Osteocyte (in vitro differentiated cells): ENCODE measurements at regions not wholly inside any gene's neighbourhood (a gene's known extent, or its start where the extent isn't known, plus 50 kb on each side); places are given as distances from the start of the nearest gene placed in this dataset.

Experiments used
- DNase-seq: peaks from one replicate; pipeline ENCODE4 v3.0.0; 2021; ENCODE audit warnings: mixed read lengths; ENCODE audit not compliant: unreplicated experiment; ENCODE audit errors: extremely low spot score
- H3K27ac Mint-ChIP-seq: one replicate; pipeline ENCODE4 v1.8.0; 2021; ENCODE audit warnings: mild to moderate bottlenecking, mixed read lengths; ENCODE audit not compliant: unreplicated experiment
- H3K27me3 Mint-ChIP-seq: one replicate; pipeline ENCODE4 v1.8.0; 2021; ENCODE audit warnings: mixed read lengths; ENCODE audit not compliant: unreplicated experiment
- H3K36me3 Mint-ChIP-seq: one replicate; pipeline ENCODE4 v1.8.0; 2021; ENCODE audit warnings: mixed read lengths; ENCODE audit not compliant: unreplicated experiment
- H3K4me1 Mint-ChIP-seq: one replicate; pipeline ENCODE4 v1.8.0; 2021; ENCODE audit warnings: mixed read lengths; ENCODE audit not compliant: unreplicated experiment
- H3K4me3 Mint-ChIP-seq: one replicate; pipeline ENCODE4 v1.8.0; 2021; ENCODE audit warnings: mild to moderate bottlenecking, moderate library complexity, mixed read lengths; ENCODE audit not compliant: unreplicated experiment
- H3K9me3 Mint-ChIP-seq: one replicate; pipeline ENCODE4 v1.8.0; 2021; ENCODE audit warnings: mixed read lengths; ENCODE audit not compliant: unreplicated experiment
- CTCF ChIP-seq: fragments of 200-600 bp; sonication (generic); IDR thresholded peaks from 2 replicates; pipeline ENCODE4 v1.5.0; 2021; ENCODE audit warnings: antibody characterized with exemption, mild to moderate bottlenecking, moderate library complexity

- Mint-ChIP-seq H3K36me3 (no peaks in the 10 kb centered on the region), H3K4me1 (peaks cover 22% of the 10 kb centered on the region), H3K4me3 (no peak overlapping the region), H3K9me3 (peaks cover 5% of the 10 kb centered on the region), H3K27me3 (no peaks in the 10 kb centered on the region), H3K27ac (no peak overlapping the region)
- no peak for TF ChIP-seq CTCF
- no peak for DNase-seq
Measured at GRCh38 chr1:91611483-91611917, 110.8 kb downstream of the CDC7 start.

GRCh38 chr1:91613595-91613994 lies 112.9 kb downstream of the CDC7 start:
- Mint-ChIP-seq H3K27me3 (no peaks in the 10 kb centered on the region), H3K9me3 (no peaks in the 10 kb centered on the region), H3K4me3 (no peak overlapping the region), H3K4me1 (peaks cover 24% of the 10 kb centered on the region), H3K36me3 (no peaks in the 10 kb centered on the region), H3K27ac (no peak overlapping the region)
- no peak for TF ChIP-seq CTCF
- no peak for DNase-seq

- no peak for DNase-seq
- Mint-ChIP-seq H3K36me3 (no peaks in the 10 kb centered on the region), H3K27me3 (no peaks in the 10 kb centered on the region), H3K4me1 (peaks cover 17% of the 10 kb centered on the region), H3K9me3 (no peaks in the 10 kb centered on the region), H3K4me3 (no peak overlapping the region), H3K27ac (no peak overlapping the region)
- no peak for TF ChIP-seq CTCF
Measured at GRCh38 chr1:91616712-91617111, 116.1 kb downstream of the CDC7 start.

- TF ChIP-seq CTCF: peak; percentile 39
- no peaks in the 10 kb centered on the region for H3K27me3 Mint-ChIP-seq
- no peak overlapping the region for H3K27ac Mint-ChIP-seq
- no peak for DNase-seq
- no peak overlapping the region for H3K4me3 Mint-ChIP-seq
- H3K36me3 Mint-ChIP-seq: no peaks in the 10 kb centered on the region
- no peaks in the 10 kb centered on the region for H3K9me3 Mint-ChIP-seq
- peaks cover 17% of the 10 kb centered on the region for H3K4me1 Mint-ChIP-seq
Measured at GRCh38 chr1:91617285-91617765, 116.7 kb downstream of the CDC7 start.

- Mint-ChIP-seq H3K9me3 (no peaks in the 10 kb centered on the region), H3K36me3 (no peaks in the 10 kb centered on the region), H3K27me3 (no peaks in the 10 kb centered on the region), H3K4me1 (peaks cover 10% of the 10 kb centered on the region), H3K27ac (no peak overlapping the region), H3K4me3 (no peak overlapping the region)
- no peak for DNase-seq
- TF ChIP-seq CTCF: no peak
Measured at GRCh38 chr1:91619881-91620280, 119.2 kb downstream of the CDC7 start.
